LoVo (cell line): ENCODE measurements at regions not wholly inside any gene's neighbourhood (a gene's known extent, or its start where the extent isn't known, plus 50 kb on each side); places are given as distances from the start of the nearest gene placed in this dataset.

Experiments used
- DNase-seq: peaks from one replicate; pipeline ENCODE4 v3.0.0-alpha.2; 2016; ENCODE audit warnings: low spot score

DNA sequence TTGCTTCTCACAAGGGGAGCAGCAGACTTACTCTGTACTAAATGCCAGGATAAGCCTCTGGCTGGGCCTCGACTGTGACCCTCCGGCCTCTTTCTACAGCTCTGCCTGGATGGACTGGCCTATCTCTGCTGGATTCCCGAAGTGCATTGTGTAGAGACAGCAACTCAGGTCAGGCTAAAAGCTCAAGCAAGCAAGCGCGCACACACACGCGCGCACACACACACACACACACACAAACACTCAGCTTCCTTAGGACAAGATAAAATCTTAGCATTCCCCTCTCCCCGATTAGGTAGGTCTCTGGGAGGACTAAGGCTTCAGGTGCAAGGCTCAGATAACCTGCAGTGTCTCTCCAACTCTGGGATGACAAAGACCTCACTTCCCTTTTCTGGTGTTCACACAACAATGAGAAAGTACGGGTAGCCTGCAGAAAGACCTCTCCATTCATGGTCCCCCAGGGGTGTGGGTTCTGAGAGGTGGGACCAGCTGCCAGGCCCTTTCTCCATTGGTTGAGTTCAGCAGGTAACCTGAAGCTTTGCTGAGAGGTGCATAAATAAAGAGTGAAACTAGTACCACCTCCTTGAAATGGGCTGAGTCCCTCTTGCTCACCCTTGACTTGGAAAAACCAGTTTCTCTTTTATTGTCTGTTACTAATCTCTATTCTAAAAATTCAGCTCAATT lies 155.1 kb upstream of the CAMK1G start:
- no peak for DNase-seq

DNA sequence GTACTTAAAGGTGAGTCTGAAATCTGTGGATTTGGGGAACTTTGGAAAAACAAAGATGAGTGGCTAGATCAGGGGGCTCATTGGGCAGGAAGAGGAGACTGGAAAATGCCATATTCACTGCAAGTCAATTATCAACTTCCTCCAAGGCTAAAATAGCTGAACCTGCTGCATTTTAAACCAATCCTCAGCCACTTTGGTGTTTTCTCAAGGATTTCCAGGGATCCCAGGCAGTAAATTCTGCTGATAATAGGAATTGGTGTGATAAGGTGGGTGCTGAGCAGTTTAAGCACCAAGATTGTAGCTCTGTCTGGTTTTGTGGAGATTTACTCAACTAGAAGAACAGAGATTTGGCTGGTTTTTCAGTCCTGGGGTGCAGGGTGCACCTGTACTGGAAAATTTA lies 153.9 kb upstream of the CAMK1G start:
- DNase-seq = no peak

DNA sequence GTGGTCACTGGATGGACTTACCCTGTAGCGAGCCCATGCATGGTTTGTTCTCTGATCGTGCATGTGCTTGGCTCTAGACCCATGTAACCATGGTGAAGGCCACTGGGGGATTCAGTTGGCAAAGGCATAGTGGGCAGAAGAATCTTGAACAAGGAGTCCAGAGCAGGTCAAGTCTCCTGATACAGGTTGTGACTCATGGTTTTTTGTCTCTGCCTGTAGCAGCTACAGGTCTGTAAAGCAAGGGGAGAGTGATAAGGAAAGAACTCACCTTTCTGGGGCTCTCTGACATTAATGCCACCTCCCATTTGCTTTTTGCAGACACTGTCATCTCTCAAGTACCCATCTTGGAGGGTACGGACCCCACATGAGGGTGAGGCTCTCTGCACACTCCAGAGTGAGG lies 153.4 kb upstream of the CAMK1G start:
- no peak for DNase-seq

DNA sequence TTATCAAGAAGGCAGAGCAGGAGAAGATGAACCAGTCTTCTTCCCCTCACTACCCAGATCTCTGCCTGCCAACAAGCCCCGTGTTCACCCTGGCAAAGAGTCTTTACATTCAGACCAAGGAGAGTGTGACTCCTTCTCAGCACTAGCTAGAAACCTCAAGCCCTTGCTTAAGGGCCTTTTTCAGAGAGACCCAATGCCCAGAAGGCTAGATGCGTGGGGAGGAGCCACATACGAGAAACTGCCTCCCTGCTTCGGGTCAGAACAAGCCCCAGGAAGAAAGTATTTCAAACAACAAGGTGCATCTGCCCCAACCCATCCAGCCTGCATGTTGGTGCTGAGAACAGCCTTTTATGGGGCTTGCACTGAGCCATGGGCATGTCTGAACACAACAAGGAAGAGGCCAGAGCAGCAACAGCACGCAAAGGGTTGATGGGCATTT lies 152.7 kb upstream of the CAMK1G start:
- DNase-seq = no peak

DNA sequence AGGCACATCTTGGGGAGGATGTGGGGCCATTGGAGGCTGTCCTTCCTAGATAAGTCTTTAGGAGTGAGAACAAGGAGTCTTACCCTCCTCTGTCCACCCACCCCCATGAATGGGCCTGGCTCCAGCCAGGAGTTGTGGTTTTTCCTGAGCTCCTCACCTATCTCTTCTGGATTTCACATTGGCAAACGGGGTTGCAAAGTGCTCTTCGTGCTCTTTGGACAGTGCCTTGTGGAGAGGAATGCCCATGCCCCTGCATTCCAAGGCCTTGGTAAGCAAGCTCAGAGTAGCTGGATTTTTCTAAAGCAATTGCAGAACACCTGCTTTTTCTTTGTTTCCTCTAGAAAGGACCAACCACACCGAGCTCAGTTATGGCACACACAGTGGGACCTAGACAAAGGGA lies 152.1 kb upstream of the CAMK1G start:
- DNase-seq = no peak

DNA sequence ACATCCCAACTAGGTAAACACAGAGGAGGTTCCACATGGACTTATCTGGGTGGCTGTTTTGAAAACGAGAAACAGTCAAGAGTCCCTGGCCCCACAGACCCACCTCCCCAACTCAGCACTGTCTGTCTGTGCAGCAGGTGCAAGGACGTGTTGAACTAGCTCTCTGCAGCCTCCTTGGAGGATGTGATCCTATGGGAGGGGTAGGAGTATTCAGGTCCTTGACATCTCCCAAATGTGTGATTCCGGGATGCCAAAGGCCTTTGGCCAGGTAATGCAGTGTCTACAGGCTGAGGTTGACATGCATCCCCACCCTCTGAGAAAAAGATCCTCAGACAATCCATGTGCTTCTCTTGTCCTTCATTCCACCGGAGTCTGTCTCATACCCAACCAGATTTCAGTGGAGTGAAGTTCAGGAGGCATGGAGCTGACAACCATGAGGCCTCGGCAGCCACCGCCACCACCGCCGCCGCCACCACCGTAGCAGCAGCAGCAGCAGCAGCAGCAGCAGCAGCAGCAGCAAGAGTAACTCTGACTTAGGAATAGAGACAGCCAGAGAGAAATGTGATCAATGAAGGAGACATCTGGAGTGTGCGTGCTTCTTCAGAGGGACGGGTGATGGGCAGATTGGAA lies 151.6 kb upstream of the CAMK1G start:
- no peak for DNase-seq

DNA sequence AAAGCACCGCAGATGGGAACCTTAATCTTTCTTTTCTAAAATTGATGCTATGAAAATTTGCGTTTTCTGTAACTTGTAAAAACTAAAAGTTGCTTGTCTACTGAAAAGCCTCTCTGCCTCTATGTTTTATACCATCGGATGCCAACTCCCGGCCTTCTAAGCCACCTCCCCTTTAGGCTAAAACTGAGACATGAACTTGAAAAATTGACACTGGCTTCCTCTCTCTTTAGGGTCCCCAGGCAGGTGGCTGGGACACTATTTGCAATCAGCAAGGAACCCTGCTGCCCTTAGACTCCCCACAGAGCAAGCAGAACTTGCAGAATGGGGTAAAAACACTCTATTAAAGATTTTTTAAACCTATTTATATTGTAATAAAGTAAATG lies 151.1 kb upstream of the CAMK1G start:
- no peak for DNase-seq

DNA sequence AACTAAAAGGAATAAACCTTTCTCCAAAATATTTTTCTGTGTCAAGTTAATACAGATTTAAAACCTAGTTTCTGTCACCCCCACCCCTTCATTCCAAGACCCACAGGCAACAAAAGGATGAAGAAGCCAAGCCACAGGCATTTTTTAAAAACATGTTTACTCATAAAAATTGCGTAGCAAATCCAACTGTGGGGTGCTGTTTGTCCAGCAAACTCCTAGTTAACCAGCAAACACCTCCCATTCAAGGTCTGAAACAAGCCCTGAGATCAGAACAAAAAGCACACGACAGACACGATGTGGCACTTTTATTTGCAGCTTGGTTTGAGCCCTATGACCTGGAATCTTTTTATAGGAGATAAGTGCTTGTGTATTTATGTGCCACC lies 149.9 kb upstream of the CAMK1G start:
- no peak for DNase-seq

DNA sequence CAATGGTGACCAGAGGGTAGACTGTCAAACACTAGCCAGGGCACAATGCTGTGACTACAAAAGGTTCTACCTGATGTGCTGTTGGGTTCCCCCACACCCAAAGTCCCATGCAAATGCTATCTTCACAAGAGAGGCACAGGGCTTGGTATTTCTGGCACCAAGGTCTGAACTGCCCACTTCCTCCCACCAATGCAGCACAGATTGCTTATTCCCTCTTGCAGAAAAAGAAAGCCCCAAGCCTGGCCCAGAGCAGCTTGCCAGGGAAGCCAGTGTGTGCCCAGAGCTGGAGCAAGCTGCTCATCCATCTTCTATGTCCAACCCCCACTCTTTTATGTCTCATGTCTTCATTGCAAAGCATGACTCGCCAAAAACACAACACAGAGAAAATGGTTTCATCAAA lies 149.4 kb upstream of the CAMK1G start:
- no peak for DNase-seq

DNA sequence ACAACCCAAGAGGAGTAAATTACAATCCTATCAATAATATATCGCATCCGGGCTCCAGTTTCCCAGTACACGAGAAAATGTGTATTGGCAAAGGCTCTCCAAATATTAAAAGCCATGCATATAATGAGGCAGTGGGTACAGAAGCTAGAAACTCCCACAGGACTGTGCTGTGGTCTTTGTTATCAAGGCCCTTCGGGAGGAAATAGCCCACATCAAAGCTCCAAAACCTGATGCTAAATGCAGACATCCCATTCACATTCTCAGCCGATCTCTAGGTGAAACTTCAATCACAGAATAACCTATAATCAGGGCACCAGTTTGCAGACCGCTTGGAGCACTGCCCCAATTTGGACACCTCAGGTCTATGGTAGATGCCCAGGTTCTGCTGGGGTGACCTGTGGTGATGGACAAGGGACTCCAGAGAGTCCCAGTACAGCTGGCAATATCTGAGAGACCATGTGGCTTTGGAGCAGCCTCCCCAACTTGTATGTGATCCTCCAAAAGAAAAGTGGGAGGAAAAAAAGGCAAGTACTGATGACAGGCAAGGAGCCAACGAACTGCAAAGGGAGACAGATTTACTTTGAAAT lies 148.8 kb upstream of the CAMK1G start:
- DNase-seq = no peak

DNA sequence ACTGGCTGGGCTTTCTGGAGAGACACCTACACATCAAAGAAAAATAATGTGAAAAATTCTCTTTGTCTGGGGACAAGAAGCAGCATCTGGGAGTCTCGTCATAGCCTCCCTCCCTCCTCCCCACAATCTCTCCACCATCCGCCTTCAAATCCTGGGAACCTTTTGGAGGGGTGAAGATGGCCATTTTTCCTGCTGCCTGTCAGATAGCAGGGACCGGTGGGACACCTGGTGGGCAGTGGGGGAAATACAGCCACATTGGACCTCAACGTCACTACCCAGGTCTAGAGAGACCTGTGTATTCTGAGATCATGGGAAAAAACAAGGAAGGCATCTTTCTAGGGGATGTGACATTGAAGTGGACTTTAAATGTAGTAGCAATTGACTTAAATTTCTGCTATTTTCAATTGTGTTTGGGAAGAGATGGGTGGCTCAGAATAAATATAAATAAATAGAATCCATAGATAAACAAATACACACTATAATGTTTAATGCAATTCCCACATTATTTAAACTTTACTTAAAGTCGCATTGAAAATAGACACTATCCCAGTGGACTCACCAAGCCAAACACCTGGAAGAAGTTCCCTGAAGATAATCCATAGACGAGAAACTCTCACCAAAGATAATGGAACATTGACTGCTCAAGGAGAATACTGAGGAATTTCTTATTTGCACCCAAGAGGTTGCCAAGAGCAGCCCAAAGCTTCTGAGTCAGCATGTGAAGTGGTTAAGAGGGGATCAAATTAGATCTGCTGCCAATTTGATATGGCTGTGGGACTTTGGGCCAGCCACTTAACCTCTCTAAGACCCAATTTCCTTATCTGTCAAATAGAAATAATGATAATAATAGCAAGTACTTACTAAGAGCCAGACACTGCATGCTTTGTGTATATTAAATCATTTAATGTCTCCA lies 147.6 kb upstream of the CAMK1G start:
- peak; percentile 63 for DNase-seq

DNA sequence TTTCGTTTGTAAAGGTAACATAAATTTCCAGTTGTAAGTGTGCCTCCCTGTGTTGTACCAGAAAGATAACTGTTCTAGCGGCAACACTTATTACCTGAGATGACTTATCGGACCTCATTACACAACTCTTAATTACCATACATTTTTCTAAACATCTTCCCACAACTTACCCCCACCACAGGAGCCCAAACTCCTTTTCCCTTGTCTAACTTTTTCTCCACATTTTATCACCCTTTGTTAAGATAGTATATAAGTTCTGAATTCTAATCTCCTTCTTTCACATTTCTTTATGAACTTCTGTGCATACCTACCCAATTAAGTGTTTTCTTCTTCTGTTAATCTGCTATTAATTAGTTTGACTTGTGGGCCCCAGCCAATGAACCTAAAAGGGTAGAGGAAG lies 143.7 kb upstream of the CAMK1G start:
- no peak for DNase-seq

DNA sequence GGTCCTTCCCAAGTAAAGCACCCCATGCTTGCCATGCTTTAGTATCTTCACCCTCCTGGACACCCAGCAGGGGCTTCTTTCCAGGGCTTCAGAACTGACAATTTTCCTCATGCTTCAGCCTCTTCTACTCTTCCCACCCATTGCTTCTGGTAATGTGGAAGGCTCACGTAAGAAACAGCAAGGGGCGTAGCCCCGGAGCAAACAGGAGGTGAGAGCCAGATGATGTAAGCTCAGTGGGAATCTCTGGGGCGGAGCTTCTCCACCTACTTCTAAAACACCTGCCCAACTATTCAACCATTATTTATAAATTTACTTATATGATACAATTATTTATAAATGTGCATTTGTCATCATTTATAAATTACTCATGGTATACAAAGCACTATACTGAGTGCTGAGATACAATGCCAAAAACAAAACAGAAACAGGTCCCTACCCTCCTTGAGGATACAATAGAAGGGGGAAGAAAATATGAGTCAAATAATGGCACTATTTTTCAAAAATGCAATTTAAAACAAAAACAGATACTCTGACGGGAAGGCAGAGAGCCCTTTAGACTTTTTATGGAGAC lies 140.1 kb upstream of the CAMK1G start:
- no peak for DNase-seq

DNA sequence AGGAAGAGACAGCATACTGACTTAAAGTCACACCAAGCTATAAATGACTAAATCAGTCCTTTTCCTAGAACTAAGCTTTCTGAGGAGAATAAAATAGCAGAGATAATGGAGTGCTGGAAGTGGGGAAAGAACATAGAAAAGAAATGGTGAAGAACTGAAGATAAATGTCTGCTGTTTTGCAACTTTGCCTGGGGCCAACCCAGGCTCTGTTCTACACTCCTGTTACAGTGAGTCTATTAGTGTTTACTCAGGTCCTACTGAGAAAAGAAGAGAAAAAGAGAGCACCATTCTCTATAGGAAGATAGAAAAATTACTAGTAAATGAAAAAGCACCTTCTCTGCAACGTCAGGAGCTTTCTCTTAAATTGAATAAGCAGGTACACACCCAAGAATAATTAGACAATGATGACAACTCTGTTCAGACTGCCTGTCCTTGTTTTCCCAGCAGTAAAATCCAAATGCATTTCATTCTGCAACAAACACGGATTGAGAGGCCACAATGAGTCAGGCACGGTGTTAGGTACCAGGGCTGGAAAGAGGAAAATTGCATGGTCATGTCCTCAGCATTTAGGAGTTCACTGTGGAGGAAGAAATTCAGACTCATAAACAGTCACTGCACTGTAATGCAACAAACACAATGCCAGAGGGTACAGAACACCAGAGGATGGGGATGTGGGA lies 139.4 kb upstream of the CAMK1G start:
- no peak for DNase-seq

DNA sequence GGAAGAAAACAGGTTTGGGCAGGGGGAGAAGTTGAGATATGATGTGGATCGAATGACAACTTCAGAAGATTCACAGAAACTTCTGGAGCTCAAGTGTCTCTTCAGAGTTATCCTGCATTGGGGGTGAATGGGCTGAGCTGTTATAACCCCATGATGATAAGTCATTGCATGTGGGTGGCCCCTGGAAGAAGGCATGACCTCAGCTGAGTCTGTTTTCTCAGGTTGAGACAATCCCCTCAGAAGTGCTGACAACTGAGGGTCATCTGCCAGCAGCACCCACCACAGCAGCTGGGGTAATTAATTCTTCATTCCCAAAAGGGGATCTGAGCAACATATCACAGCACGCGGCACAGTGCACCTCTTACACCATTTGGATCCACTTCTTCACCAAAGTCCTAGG lies 138.6 kb upstream of the CAMK1G start:
- no peak for DNase-seq

DNA sequence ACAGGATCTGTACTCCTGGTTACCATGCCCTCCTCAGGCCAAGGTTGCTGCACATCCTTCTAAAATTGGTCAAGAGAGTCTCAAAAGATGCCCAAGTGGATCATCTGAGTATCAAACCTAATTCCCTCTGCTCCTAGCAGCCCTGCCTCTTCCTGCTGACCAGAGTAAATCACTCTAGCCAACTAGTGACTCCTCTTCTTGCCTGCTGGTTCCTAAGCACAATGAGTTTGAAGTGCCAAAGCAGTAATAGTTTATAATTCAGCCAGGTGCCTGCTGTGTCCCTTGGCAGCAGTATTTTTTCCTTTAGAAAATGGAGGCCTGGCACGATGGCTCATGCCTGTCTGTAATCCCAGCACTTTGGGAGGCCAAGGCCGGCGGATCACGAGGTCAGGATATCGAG lies 137.9 kb upstream of the CAMK1G start:
- no peak for DNase-seq

DNA sequence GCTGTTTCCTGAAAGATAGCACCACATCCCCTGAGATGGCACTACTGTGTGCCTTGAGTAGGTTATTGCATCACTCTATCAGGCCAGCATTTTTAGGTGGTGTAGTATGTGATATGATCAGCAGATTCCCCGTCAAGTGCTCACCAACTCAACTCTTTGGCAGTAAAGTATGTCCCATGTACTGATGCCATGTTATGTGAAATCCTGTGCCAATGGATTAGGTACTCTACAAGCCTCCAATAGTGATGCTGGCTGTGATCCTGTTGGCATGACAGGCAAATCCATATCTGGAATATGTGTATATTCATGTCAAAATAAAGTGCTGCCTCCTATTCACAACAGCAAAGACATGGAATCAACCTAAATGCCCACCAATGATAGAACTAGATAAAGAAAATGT lies 137.2 kb upstream of the CAMK1G start:
- DNase-seq = no peak

DNA sequence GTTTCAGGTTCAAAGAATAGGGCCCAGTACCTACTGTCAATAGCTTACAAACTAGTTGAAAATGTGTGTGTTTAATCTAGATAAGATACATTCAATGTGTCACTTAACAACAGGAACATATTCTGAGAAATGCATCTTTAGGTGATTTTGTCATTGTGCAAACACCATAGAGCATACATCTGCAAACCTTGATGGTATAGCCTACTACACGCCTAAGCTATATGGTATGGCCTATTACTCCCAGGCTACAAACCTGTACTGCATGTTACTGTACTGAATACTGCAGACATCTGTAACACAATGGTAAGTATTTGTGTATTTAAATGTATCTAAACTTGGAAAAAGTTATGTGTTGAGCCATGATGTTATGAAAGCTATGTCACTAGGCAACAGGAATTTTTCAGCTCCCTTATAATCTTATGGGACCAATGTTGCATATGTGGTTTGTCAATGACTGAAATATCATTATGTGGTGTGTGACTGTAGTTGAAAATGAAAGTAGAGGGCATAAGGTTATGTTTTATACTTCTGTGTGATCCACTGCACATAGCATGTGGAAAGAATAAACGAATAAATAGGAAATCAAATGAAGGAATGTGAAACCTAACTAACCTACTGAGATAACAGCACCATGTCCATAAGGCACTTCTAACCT lies 129.0 kb upstream of the CAMK1G start:
- DNase-seq = no peak

DNA sequence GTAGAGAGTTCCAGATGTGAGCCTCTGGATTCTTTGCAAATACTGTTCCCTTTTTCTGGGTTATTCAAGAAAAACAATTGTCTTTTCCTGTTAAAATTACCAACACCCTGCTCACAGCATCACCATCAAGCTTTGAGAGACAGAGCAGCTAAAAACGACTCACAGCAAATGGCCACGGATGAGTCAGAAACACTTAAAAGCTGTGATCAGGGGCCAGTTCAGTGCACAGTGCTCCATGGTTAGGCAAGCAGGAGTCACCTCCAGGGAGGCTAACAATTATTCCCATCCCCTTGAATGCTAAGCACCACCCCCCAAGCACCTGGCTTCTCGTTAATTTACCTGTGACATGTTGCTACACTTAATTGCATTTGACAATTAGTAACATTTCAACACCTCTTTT lies 128.4 kb upstream of the CAMK1G start:
- DNase-seq = no peak

DNA sequence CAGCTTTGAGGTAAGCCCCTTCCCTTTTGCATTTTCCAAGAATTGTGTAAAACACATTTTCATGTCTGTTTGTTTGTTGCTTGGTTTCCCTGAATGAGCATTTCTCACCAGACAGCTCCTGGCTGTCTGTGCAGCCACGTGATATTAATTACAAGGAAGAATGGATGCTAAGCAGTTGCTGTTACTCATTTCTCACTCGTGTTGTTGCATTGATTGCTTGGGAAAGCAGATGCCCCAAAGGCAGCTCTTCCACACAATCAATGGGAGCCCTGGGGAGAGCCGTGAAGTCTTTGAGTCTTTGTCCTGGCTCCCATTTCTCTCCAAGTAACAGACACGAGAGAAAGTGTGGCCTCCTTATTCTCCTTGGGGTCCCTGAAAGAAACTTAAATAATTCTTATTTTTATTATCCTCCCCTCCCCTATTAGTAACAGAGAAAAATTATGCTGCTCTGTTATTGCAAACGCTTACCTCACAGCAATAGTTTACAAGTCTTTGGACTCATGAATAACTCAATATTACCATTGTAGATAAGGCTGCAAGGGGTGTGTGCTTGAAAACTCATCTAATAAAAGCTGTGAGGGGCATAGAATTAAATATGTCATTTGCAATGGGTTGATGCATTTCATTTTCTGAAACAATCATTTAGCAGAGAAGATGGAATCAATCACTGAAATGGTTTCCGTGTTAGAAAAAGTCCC lies 127.7 kb upstream of the CAMK1G start:
- DNase-seq = no peak

DNA sequence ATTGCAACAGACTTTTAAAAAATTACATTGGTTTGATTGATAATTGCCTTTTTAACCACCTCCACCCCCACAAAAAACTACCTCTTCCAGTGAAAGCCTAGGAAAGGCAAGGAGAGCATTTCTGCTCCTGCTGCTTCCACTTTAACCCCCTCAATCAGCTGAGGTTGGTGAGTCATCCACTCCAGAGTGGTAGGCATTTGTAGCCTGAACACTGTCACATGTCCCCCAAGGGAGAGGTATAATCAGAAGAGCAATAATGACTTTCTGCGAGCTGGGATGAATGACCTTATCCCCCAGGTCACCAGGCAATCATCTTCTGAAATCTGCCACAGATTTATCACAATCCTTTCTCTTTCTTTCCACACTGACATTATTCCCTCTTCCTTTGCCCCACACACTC lies 126.6 kb upstream of the CAMK1G start:
- no peak for DNase-seq
